ENCODE measurements at regions not wholly inside any gene's neighbourhood (a gene's known extent, or its start where the extent isn't known, plus 50 kb on each side); places are given as distances from the start of the nearest gene placed in this dataset.

GRCh38 chr3:157573281-157573680 lies 70.1 kb upstream of the VEPH1 start:
- Histone ChIP-seq H3K36me3 (ENCODE audit: control insufficient read depth, insufficient read depth, low read length) (no peaks in the 10 kb centered on the region), H3K27ac (ENCODE audit: insufficient read depth, low read length, poor library complexity, severe bottlenecking) (no peak overlapping the region), H3K4me3 (ENCODE audit: low read depth, low read length) (no peak overlapping the region), H3K4me1 (ENCODE audit: control insufficient read depth, insufficient read depth, low read length, poor library complexity, severe bottlenecking) (no peaks in the 10 kb centered on the region), H3K27me3 (ENCODE audit: control insufficient read depth, insufficient read depth, low read length) (no peaks in the 10 kb centered on the region), H3K9me3 (ENCODE audit: control insufficient read depth in 2 of 2, low read length in 2 of 2) (no peaks in the 10 kb centered on the region)
- Mint-ChIP-seq H3K36me3 (no peaks in the 10 kb centered on the region), H3K27me3 (no peaks in the 10 kb centered on the region), H3K27ac (no peak overlapping the region), H3K4me3 (no peak overlapping the region), H3K4me1 (no peaks in the 10 kb centered on the region), H3K9me3 (no peaks in the 10 kb centered on the region)
- DNase-seq, result no peak
- no peak for ATAC-seq (ENCODE audit: low read depth in 2 of 2)

- no peaks in the 10 kb centered on the region for H3K9me3 ChIP-seq (ENCODE audit: control insufficient read depth in 2 of 2, low read length in 2 of 2)
- Mint-ChIP-seq H3K9me3 (no peaks in the 10 kb centered on the region), H3K36me3 (no peaks in the 10 kb centered on the region), H3K4me3 (no peak overlapping the region), H3K4me1 (no peaks in the 10 kb centered on the region), H3K27me3 (no peaks in the 10 kb centered on the region), H3K27ac (no peak overlapping the region)
- no peak overlapping the region for H3K4me3 ChIP-seq (ENCODE audit: low read depth, low read length)
- no peak overlapping the region for H3K27ac ChIP-seq (ENCODE audit: insufficient read depth, low read length, poor library complexity, severe bottlenecking)
- DNase-seq, result peak in 2 of 3 donors; percentile 1 to 34
- ATAC-seq (ENCODE audit: low read depth in 2 of 2), result no peak
- H3K36me3 ChIP-seq (ENCODE audit: control insufficient read depth, insufficient read depth, low read length), result no peaks in the 10 kb centered on the region
- H3K27me3 ChIP-seq (ENCODE audit: control insufficient read depth, insufficient read depth, low read length), result no peaks in the 10 kb centered on the region
- no peaks in the 10 kb centered on the region for H3K4me1 ChIP-seq (ENCODE audit: control insufficient read depth, insufficient read depth, low read length, poor library complexity, severe bottlenecking)
These were observed 69.5 kb upstream of the VEPH1 start for GRCh38 chr3:157572559-157573270.

- ATAC-seq (ENCODE audit: low read depth in 2 of 2), result no peak
- Mint-ChIP-seq H3K36me3 (no peaks in the 10 kb centered on the region), H3K4me1 (no peaks in the 10 kb centered on the region), H3K9me3 (peaks cover 0 to 11% (median 0%) of the 10 kb centered on the region in 7 donors), H3K4me3 (no peak overlapping the region), H3K27me3 (no peaks in the 10 kb centered on the region), H3K27ac (no peak overlapping the region)
- H3K27me3 ChIP-seq (ENCODE audit: control insufficient read depth, insufficient read depth, low read length), result no peaks in the 10 kb centered on the region
- no peak for DNase-seq
- H3K36me3 ChIP-seq (ENCODE audit: control insufficient read depth, insufficient read depth, low read length), result no peaks in the 10 kb centered on the region
- H3K4me3 ChIP-seq (ENCODE audit: low read depth, low read length), result no peak overlapping the region
- H3K4me1 ChIP-seq (ENCODE audit: control insufficient read depth, insufficient read depth, low read length, poor library complexity, severe bottlenecking), result no peaks in the 10 kb centered on the region
- H3K27ac ChIP-seq (ENCODE audit: insufficient read depth, low read length, poor library complexity, severe bottlenecking), result no peak overlapping the region
- no peaks in the 10 kb centered on the region for H3K9me3 ChIP-seq (ENCODE audit: control insufficient read depth in 2 of 2, low read length in 2 of 2)
These were observed 63.4 kb upstream of the VEPH1 start for GRCh38 chr3:157566596-157566995.

GRCh38 chr3:157559401-157559800 lies 56.2 kb upstream of the VEPH1 start:
- Histone ChIP-seq H3K27ac (ENCODE audit: insufficient read depth, low read length, poor library complexity, severe bottlenecking) (no peak overlapping the region), H3K9me3 (ENCODE audit: control insufficient read depth in 2 of 2, low read length in 2 of 2) (no peaks in the 10 kb centered on the region), H3K27me3 (ENCODE audit: control insufficient read depth, insufficient read depth, low read length) (no peaks in the 10 kb centered on the region), H3K4me1 (ENCODE audit: control insufficient read depth, insufficient read depth, low read length, poor library complexity, severe bottlenecking) (no peaks in the 10 kb centered on the region), H3K36me3 (ENCODE audit: control insufficient read depth, insufficient read depth, low read length) (no peaks in the 10 kb centered on the region), H3K4me3 (ENCODE audit: low read depth, low read length) (no peak overlapping the region)
- no peak for DNase-seq
- Mint-ChIP-seq H3K36me3 (no peaks in the 10 kb centered on the region), H3K9me3 (peaks cover 0 to 2% (median 0%) of the 10 kb centered on the region in 7 donors), H3K27ac (no peak overlapping the region), H3K4me1 (no peaks in the 10 kb centered on the region), H3K4me3 (no peak overlapping the region), H3K27me3 (peaks cover 4% of the 10 kb centered on the region)
- no peak for ATAC-seq (ENCODE audit: low read depth in 2 of 2)
